ENCODE measurements at regions not wholly inside any gene's neighbourhood (a gene's known extent, or its start where the extent isn't known, plus 50 kb on each side); places are given as distances from the start of the nearest gene placed in this dataset.

DNA sequence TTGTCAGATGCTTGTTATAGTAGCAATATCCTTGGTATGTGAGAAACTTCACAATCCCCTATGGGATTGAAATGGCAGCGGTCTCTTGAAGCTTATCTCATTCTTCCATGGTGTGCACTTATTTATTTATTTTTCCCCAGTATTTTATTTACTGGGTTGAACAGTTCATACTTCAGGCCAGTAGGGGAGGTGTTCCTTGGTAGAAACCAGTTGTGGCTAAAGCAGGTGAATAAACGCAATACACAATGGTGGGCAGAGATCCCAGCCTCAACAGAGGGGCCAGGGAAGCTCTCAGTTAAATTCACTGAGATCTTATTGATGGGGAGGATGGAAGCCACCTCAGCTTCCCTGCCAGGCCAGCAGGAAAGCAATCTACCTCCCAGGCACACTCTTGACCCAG lies 93.7 kb upstream of the SRD5A2 start:
- TF ChIP-seq, protein P1, sequence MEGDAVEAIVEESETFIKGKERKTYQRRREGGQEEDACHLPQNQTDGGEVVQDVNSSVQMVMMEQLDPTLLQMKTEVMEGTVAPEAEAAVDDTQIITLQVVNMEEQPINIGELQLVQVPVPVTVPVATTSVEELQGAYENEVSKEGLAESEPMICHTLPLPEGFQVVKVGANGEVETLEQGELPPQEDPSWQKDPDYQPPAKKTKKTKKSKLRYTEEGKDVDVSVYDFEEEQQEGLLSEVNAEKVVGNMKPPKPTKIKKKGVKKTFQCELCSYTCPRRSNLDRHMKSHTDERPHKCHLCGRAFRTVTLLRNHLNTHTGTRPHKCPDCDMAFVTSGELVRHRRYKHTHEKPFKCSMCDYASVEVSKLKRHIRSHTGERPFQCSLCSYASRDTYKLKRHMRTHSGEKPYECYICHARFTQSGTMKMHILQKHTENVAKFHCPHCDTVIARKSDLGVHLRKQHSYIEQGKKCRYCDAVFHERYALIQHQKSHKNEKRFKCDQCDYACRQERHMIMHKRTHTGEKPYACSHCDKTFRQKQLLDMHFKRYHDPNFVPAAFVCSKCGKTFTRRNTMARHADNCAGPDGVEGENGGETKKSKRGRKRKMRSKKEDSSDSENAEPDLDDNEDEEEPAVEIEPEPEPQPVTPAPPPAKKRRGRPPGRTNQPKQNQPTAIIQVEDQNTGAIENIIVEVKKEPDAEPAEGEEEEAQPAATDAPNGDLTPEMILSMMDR (conservative IDR thresholded peaks at IDR 0.05): peak; percentile 24
- no peaks in the 10 kb centered on the region for H3K4me1 Mint-ChIP-seq
- no peak for DNase-seq (ENCODE audit: low read depth, low spot score)
- H3K27ac Mint-ChIP-seq (ENCODE audit: unreplicated experiment): no peak overlapping the region
- peaks cover 27% of the 10 kb centered on the region for H3K27me3 Mint-ChIP-seq (ENCODE audit: low read depth)
- peaks cover 2% of the 10 kb centered on the region for H3K36me3 Mint-ChIP-seq (ENCODE audit: low read depth)
- peaks cover 12% of the 10 kb centered on the region for H3K9me3 Mint-ChIP-seq
- no peak overlapping the region for H3K4me3 Mint-ChIP-seq

DNA sequence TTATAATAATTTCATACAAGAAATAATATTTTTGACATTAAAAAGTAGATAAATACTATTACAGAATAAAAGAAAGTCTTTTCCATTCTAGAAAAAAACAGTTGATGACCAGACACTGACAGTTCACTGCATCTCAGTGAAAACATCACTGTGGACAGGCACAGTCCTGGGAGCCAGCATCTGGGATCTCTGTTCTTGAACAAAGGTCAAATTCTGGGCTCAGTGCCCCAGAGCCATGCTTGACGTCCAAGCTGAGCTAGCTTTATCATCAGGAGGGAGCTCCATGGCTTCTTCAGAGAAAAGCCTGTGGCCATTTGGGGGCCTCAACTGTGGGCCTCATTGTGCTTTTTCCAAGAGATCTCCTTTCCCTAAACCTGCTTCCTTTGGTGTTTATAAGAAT lies 86.1 kb upstream of the SRD5A2 start:
- Mint-ChIP-seq H3K9me3 (peaks cover 9% of the 10 kb centered on the region), H3K4me1 (no peaks in the 10 kb centered on the region)

DNA sequence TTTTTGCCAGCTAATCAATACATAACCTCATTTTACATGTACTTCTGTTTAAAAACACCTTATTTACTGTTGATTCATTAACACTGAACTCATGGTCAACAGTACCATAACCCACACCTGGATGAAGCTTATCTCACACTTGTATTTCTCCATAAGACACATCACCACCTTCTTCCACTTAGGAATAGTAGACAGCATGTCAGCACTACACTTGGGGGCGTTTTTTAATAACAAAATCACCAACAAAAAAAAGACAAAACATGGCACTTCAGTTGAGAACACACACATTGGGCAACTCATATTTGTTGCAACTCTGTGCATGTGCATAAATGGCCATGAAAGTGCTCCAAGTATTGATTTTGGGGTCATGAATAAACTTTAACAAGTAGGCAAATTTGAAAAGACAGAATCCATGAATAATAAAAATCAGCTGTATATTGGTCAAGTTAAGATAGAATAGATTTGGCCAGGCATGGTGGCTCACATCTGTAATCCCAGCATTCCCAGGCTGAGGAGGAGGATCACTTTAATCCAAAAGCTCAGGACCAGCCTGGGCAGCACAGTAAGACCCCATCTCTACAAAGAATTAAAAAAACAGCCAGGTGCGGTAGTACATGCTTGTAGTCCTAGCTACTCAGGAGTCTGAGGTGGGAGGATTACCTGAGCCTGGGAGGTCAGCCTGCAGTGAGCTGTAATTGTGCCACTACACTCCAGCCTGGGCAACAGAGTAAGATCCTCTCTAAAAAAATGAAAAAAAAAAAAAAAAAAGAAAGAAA lies 84.4 kb upstream of the SRD5A2 start:
- Mint-ChIP-seq H3K9me3 (peaks cover 9% of the 10 kb centered on the region), H3K36me3 (ENCODE audit: low read depth) (no peaks in the 10 kb centered on the region), H3K4me1 (no peaks in the 10 kb centered on the region), H3K27ac (ENCODE audit: unreplicated experiment) (no peak overlapping the region), H3K4me3 (no peak overlapping the region), H3K27me3 (ENCODE audit: low read depth) (peaks cover 20% of the 10 kb centered on the region)
- TF ChIP-seq, protein P1 (conservative IDR thresholded peaks at IDR 0.05): no peak
- no peak for DNase-seq (ENCODE audit: low read depth, low spot score)

More for the DNA sequence above, 86.1 kb upstream of the SRD5A2 start:
- DNase-seq (ENCODE audit: low read depth, low spot score): no peak
- TF ChIP-seq, protein P1 (conservative IDR thresholded peaks at IDR 0.05): no peak
- Mint-ChIP-seq H3K36me3 (ENCODE audit: low read depth) (no peaks in the 10 kb centered on the region), H3K27me3 (ENCODE audit: low read depth) (peaks cover 26% of the 10 kb centered on the region), H3K4me3 (no peak overlapping the region), H3K27ac (ENCODE audit: unreplicated experiment) (no peak overlapping the region)

DNA sequence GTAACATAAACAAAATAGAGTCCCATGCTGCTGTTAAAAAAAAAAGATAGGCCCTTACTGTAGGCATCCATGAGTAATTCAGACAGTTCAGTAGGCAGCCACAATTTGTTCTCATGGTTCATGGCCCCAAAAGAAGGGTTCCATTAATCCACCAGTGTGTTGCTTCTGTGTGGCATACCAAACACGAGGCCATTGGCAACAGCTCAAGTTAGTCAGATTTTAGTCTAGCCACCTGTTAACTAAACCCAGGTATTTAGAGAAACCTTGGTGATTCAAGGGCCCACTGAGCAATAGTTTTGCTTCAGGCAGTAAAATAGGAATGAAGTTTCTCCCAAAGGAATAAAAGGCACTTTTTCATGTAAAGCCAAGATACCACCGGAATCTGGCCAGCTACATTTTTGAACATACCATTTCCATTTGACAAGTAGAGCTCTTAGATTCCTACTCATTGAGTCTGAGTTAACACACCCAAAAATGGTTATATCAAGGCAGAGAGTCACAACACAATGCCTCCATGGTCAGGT lies 80.1 kb upstream of the SRD5A2 start:
- peaks cover 47% of the 10 kb centered on the region for H3K27me3 Mint-ChIP-seq (ENCODE audit: low read depth)
- H3K27ac Mint-ChIP-seq (ENCODE audit: unreplicated experiment): no peak overlapping the region
- H3K9me3 Mint-ChIP-seq: peaks cover 4% of the 10 kb centered on the region
- no peak for DNase-seq (ENCODE audit: low read depth, low spot score)
- no peaks in the 10 kb centered on the region for H3K36me3 Mint-ChIP-seq (ENCODE audit: low read depth)
- no peak overlapping the region for H3K4me3 Mint-ChIP-seq
- TF ChIP-seq, protein P1 (conservative IDR thresholded peaks at IDR 0.05): no peak
- H3K4me1 Mint-ChIP-seq: no peaks in the 10 kb centered on the region

DNA sequence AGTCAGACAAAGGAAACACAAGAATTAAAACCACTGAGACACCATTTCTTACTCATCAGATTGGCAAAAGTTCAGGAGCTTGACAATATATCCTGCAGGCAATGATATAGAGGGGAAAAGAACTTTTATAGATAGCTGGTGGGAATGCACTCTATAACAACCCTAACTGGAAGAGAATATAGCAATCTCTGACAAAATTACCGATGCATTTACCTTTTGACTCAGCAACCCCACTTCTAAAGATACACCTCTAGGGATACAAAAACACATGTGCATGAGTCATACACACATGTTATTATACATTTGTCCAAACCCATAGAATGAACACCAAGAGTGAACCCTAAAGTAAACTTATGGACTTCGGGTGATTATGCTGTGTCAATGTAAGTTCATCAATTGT lies 79.4 kb upstream of the SRD5A2 start:
- H3K4me3 Mint-ChIP-seq: no peak overlapping the region
- no peak for DNase-seq (ENCODE audit: low read depth, low spot score)
- H3K27ac Mint-ChIP-seq (ENCODE audit: unreplicated experiment): no peak overlapping the region
- H3K4me1 Mint-ChIP-seq: no peaks in the 10 kb centered on the region
- H3K36me3 Mint-ChIP-seq (ENCODE audit: low read depth): no peaks in the 10 kb centered on the region
- TF ChIP-seq, protein P1 (conservative IDR thresholded peaks at IDR 0.05): no peak
- peaks cover 49% of the 10 kb centered on the region for H3K27me3 Mint-ChIP-seq (ENCODE audit: low read depth)
- H3K9me3 Mint-ChIP-seq: peaks cover 4% of the 10 kb centered on the region

Data from neural crest cell (in vitro differentiated cells).